HepG2 (cell line): ENCODE measurements at regions not wholly inside any gene's neighbourhood (a gene's known extent, or its start where the extent isn't known, plus 50 kb on each side); places are given as distances from the start of the nearest gene placed in this dataset.

ENCODE experiments used
- ATAC-seq: fragments of 200-7000 bp; cut with Tn5 transposase; 3 replicates; pipeline ENCODE4 v1.9.1; 2020; ENCODE audit warnings: mild to moderate bottlenecking, moderate library complexity
- BruUV-seq: library from RNA; stranded (reverse); fragments of 400-500 nt; replicated peaks from 2 replicates; lab custom pipeline; 2021; lab: Mats Ljungman, UMichigan
- CTCF ChIA-PET: fragments of 300-600 bp; formaldehyde crosslinking; extraction: SDS; loops from one replicate; lab custom pipeline; 2021; ENCODE audit warnings: low total read pairs, inconsistent platforms, low intra/inter-chr PET ratio; lab: Yijun Ruan, JAX
- POLR2A ChIA-PET: fragments of 350-600 bp; sonication (Branson Sonifier 250); formaldehyde crosslinking; loops from one replicate; lab custom pipeline; 2020; ENCODE audit warnings: antibody characterized with exemption, inconsistent platforms; lab: Yijun Ruan, JAX
- DNase-seq: peaks from one replicate; pipeline ENCODE4 v3.0.0-alpha.2; 2015; ENCODE audit warnings: low spot score
- FAIRE-seq: peaks from 3 replicates; lab custom pipeline; 2011; peaks lifted over from hg19 to GRCh38; lab: Jason Lieb, UNC
- H2AFZ ChIP-seq: one replicate; pipeline ENCODE4 v1.6.1; 2011; ENCODE audit warnings: low read length, inconsistent platforms
- H3K27ac ChIP-seq: fragments of 300-600 bp; 3 replicates; pipeline ENCODE4 v1.8.0; 2011; ENCODE audit warnings: mixed run types, mild to moderate bottlenecking, mixed read lengths, low read length, inconsistent platforms; ENCODE audit not compliant: insufficient read depth; ENCODE audit errors: extremely low read length
- H3K27me3 ChIP-seq, 2 experiments: fragments of 200-600 bp in 1 of 2; 2 replicates in 1 of 2; 3 replicates in 1 of 2; pipeline versions ENCODE4 v1.6.0 to v1.8.0; 2011; ENCODE audit warnings: low read length in 2 of 2, mild to moderate bottlenecking in 2 of 2, moderate library complexity in 2 of 2, inconsistent platforms in 1 of 2; ENCODE audit not compliant: insufficient read depth in 2 of 2, control insufficient read depth in 1 of 2
- H3K36me3 ChIP-seq, 2 experiments: fragments of 200-600 bp in 1 of 2; replicated peaks in 1 of 2; 2 replicates in 1 of 2; 3 replicates in 1 of 2; pipeline versions ENCODE4 v1.5.1 to v1.8.0; 2011; ENCODE audit warnings: low read length in 2 of 2, inconsistent platforms in 1 of 2; ENCODE audit not compliant: insufficient read depth in 2 of 2, control insufficient read depth in 1 of 2
- H3K4me1 ChIP-seq: 2 replicates; pipeline ENCODE4 v1.5.1; 2012; ENCODE audit warnings: low read length, inconsistent platforms; ENCODE audit not compliant: insufficient read depth
- H3K4me2 ChIP-seq: 2 replicates; pipeline ENCODE4 v1.6.0; 2011; ENCODE audit warnings: low read depth, low read length, inconsistent platforms
- H3K4me3 ChIP-seq, 3 experiments: fragments of 200-600 bp in 1 of 3; sonication (generic), shearing (Covaris generic) in 1 of 3; replicated peaks in 1 of 3; 2 replicates each; pipeline ENCODE4 v1.5.1; 2011 to 2016; ENCODE audit warnings: low read length in 3 of 3, inconsistent platforms in 2 of 3, low read depth in 2 of 3, mild to moderate bottlenecking in 2 of 3, control low read depth in 1 of 3, mixed read lengths in 1 of 3; ENCODE audit not compliant: insufficient read depth in 1 of 3
- H3K79me2 ChIP-seq: one replicate; pipeline ENCODE4 v1.6.1; 2011; ENCODE audit warnings: low read length, inconsistent platforms; ENCODE audit not compliant: insufficient read depth
- H3K9ac ChIP-seq: 2 replicates; pipeline ENCODE4 v1.6.0; 2011; ENCODE audit warnings: mild to moderate bottlenecking, low read depth, low read length, inconsistent platforms; ENCODE audit not compliant: insufficient read depth
- H3K9me3 ChIP-seq: 2 replicates; pipeline ENCODE4 v1.5.1; 2012; ENCODE audit warnings: mild to moderate bottlenecking, low read length
- H4K20me1 ChIP-seq: 2 replicates; pipeline ENCODE4 v1.6.0; 2011; ENCODE audit warnings: inconsistent platforms, mild to moderate bottlenecking, low read length, moderate library complexity; ENCODE audit not compliant: insufficient read depth
- ZNF788 ChIP-seq: sonication (generic); formaldehyde crosslinking; IDR thresholded peaks from 2 replicates; pipeline ENCODE4 v1.5.0; 2020; ENCODE audit warnings: mild to moderate bottlenecking, missing genetic modification reagents, borderline replicate concordance
- ZSCAN21 ChIP-seq: sonication (generic); formaldehyde crosslinking; IDR thresholded peaks from 2 replicates; pipeline ENCODE4 v1.8.0; 2022; ENCODE audit warnings: mild to moderate bottlenecking, missing genetic modification reagents, moderate library complexity, borderline replicate concordance
- WGBS: methylation state at CpG from one replicate; pipeline ENCODE4 v1.1.6; 2017; ENCODE audit warnings: low lambda C conversion rate; 5-methylcytosine and 5-hydroxymethylcytosine counted together
- in situ Hi-C: cut with HindIII; loops from 2 replicates; pipeline ENCODE4 v1.10.0; 2017; ENCODE audit warnings: low pct_unique_long_range_greater_than_20kb; ENCODE audit not compliant: extremely low pct_ligation_motif_present
- intact Hi-C: fragments of 100-400 bp; cut with micrococcal nuclease; formaldehyde crosslinking; loops from one replicate; pipeline ENCODE4 v1.10.0; 2022; ENCODE audit not compliant: unreplicated experiment
- TF ChIP-seq, protein P1 (sequence below): sonication (generic); formaldehyde crosslinking; IDR thresholded peaks from 2 replicates; pipeline ENCODE4 v1.4.0; 2020; ENCODE audit warnings: missing genetic modification reagents
- TF ChIP-seq, protein P2 (sequence below): sonication (generic); formaldehyde crosslinking; IDR thresholded peaks from 2 replicates; pipeline ENCODE4 v1.4.0; 2020; ENCODE audit warnings: missing genetic modification reagents, borderline replicate concordance
- TF ChIP-seq, protein P3 (sequence below): sonication (generic); formaldehyde crosslinking; IDR thresholded peaks from 2 replicates; pipeline ENCODE4 v1.8.1; 2023; ENCODE audit warnings: missing genetic modification reagents, mild to moderate bottlenecking, borderline replicate concordance

DNA sequence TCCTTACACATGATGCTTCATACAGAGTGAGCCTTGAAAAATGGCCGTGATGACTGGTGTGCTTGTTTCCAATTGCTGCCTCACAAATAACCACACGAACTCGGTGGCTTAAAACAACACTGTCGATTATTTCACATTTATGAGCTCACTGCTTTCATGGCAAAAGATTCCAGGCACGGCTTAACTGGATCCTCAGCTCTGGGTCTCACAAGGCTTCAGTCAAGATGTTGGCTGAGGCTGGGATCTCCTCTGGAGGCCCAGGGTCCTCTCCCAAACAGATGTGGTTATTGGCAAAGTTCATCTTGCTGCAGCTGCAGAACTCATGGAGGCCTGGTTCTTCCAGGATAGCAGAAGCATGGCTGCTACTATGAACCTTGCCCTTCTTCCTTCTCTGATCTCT lies 144.6 kb downstream of the TFAP2C start:
- Histone ChIP-seq H3K4me3 (no peak overlapping the region), H3K9me3 (no peaks in the 10 kb centered on the region), H3K4me1 (no peaks in the 10 kb centered on the region), H4K20me1 (no peaks in the 10 kb centered on the region), H3K9ac (no peak overlapping the region), H2AFZ (no peak overlapping the region), H3K27ac (no peak overlapping the region), H3K79me2 (no peaks in the 10 kb centered on the region), H3K27me3 (peaks cover 0 to 7% of the 10 kb centered on the region in 2 experiments; a peak in 2 of 5 replicates), H3K4me2 (no peak overlapping the region), H3K36me3 (no peaks in the 10 kb centered on the region)
- intact Hi-C loops: no loop called here
- 9% methylated on average over 5 of the region's 5 CpGs for WGBS
- BruUV-seq: no TSS peak
- no peak for DNase-seq
- FAIRE-seq: no peak
- in situ Hi-C loops: no loop called here
- ChIA-PET POLR2A (no interaction called here), CTCF (no interaction called here)
- TF ChIP-seq, protein P1, sequence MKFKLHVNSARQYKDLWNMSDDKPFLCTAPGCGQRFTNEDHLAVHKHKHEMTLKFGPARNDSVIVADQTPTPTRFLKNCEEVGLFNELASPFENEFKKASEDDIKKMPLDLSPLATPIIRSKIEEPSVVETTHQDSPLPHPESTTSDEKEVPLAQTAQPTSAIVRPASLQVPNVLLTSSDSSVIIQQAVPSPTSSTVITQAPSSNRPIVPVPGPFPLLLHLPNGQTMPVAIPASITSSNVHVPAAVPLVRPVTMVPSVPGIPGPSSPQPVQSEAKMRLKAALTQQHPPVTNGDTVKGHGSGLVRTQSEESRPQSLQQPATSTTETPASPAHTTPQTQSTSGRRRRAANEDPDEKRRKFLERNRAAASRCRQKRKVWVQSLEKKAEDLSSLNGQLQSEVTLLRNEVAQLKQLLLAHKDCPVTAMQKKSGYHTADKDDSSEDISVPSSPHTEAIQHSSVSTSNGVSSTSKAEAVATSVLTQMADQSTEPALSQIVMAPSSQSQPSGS (CRISPR knock-in tag): no peak
- no peak for TF ChIP-seq ZNF788 (CRISPR knock-in tag)
- TF ChIP-seq, protein P2, sequence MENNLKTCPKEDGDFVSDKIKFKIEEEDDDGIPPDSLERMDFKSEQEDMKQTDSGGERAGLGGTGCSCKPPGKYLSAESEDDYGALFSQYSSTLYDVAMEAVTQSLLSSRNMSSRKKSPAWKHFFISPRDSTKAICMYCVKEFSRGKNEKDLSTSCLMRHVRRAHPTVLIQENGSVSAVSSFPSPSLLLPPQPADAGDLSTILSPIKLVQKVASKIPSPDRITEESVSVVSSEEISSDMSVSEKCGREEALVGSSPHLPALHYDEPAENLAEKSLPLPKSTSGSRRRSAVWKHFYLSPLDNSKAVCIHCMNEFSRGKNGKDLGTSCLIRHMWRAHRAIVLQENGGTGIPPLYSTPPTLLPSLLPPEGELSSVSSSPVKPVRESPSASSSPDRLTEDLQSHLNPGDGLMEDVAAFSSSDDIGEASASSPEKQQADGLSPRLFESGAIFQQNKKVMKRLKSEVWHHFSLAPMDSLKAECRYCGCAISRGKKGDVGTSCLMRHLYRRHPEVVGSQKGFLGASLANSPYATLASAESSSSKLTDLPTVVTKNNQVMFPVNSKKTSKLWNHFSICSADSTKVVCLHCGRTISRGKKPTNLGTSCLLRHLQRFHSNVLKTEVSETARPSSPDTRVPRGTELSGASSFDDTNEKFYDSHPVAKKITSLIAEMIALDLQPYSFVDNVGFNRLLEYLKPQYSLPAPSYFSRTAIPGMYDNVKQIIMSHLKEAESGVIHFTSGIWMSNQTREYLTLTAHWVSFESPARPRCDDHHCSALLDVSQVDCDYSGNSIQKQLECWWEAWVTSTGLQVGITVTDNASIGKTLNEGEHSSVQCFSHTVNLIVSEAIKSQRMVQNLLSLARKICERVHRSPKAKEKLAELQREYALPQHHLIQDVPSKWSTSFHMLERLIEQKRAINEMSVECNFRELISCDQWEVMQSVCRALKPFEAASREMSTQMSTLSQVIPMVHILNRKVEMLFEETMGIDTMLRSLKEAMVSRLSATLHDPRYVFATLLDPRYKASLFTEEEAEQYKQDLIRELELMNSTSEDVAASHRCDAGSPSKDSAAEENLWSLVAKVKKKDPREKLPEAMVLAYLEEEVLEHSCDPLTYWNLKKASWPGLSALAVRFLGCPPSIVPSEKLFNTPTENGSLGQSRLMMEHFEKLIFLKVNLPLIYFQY (CRISPR knock-in tag): no peak
- TF ChIP-seq, protein P3, sequence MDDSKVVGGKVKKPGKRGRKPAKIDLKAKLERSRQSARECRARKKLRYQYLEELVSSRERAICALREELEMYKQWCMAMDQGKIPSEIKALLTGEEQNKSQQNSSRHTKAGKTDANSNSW: no peak
- no peak for TF ChIP-seq ZSCAN21
- ATAC-seq: no peak
